GM13976 (cell line): ENCODE measurements at regions not wholly inside any gene's neighbourhood (a gene's known extent, or its start where the extent isn't known, plus 50 kb on each side); places are given as distances from the start of the nearest gene placed in this dataset.

ENCODE experiments used
- DNase-seq: peaks from one replicate; pipeline ENCODE4 v3.0.0; 2012; ENCODE audit warnings: low spot score
- CTCF ChIP-seq: IDR thresholded peaks from 2 replicates; pipeline ENCODE4 v1.5.1; 2012; ENCODE audit warnings: borderline replicate concordance, mild to moderate bottlenecking; ENCODE audit not compliant: insufficient read depth; ENCODE audit errors: extremely low read depth, missing control alignments, control extremely low read depth
- in situ Hi-C: fragments of 300-500 bp; cut with MboI; formaldehyde crosslinking; loops from one replicate; pipeline ENCODE4 v1.12.0; 2022; ENCODE audit warnings: low sequenced_read_pairs, mixed read lengths, inconsistent platforms; ENCODE audit not compliant: unreplicated experiment

- no peak for DNase-seq
- in situ Hi-C loops = no loop called here
- no peak for TF ChIP-seq CTCF
These were observed 147.2 kb upstream of the ZNF507 start for GRCh38 chr19:32197896-32198882.

DNA sequence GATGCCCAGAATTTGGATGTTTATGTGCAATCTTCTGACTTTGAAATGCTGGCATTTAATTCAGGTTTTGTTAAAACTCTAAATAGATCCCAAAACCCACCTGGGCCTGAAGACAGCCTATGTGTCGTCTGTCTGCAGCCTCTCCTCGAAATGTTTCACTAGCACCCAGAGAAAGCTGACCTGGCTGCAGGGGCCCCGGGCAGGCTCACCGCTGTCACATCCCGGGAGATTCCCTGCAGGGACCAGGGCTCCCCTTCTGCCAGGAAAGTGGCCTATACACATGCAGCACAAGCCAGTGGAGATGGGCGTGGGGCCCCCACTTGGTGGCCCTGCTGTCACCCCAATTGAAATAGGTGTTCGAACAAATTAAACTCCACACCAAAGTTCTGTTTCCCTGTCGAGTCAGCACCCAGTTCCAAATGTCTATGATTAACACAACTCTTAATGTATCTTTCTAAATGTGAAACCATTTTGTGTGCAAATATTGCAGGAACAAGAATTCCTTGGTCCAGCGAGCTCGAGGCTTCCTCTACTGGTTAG is 145.8 kb upstream of the ZNF507 start:
- in situ Hi-C loops = no loop called here
- no peak for TF ChIP-seq CTCF
- no peak for DNase-seq

DNA sequence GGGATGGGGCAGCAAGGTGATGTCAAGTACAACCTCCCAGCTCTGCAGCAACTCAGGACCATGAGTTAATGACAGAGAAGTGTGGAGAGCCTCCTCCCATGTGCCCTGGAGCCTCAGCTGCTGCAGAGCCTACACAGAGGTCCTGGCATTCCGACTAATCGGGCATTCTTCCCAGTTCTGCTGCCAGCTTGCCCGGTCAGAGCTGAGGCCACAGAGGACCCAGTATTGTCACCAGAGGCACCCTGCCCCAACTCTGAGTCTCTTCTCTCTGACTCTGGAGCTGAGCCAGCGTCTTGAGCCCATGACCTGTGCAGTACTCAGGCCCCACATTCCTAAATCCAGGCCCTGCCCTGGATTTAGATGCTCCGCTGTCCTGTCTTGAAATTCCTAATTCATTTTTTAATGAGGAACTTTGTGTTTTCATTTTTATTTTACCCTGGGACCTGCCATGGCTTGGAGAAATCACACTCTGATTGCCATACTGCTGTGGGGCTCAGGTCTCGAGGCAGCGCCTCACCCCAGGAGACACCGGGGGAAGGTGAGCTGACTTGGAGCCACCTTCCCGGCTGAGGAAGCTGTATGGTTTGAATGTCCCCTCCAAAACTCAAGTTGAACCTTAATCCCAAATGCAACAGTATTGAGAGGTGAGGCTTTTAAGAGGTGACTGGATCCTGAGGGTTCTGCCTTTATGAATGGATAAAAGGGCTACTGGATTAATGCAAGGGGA is 144.9 kb upstream of the ZNF507 start:
- DNase-seq = no peak
- TF ChIP-seq CTCF = no peak
- in situ Hi-C loops = no loop called here

DNA sequence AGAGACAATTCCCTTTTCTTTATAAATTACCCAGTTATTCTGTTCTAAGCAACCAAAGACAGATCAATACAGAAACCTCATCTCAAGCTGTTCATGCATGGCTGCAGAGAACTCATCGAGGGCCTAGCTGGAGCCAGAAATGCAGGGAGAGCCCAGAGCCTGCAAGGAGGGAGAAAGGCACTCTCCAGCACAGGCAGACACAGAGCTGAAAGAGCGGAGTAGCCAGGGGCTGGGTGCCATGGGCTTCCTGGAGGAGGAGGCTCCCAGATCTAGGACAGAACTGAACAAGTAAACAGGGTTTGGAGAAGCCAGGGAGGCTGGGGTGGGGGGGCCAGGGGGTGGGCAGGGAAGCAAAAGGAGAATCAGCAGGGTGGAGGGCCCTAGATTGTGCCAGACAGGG is 144.2 kb upstream of the ZNF507 start:
- DNase-seq = no peak
- TF ChIP-seq CTCF = no peak
- in situ Hi-C loops = no loop called here

DNA sequence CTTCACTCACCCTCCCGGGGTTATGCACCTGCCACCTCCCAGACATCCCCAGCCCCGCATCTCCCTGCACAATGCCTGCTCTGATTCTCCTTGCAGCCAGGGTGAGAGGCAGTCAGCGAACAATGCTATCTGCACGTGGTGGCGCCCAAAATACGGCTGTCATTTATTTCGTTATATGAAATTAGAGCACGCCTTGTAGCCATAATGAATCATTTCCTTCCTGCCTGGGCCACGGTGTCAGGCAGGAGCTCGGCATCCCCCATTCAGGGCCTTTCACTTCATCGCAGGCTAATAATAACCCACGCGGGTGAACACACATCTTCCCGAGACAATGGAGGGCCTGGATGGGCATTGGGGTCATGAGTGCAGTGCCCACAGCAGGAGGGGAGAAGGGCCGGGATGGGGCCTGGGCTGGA is 143.8 kb upstream of the ZNF507 start:
- DNase-seq = no peak
- in situ Hi-C loops = no loop called here
- no peak for TF ChIP-seq CTCF

DNA sequence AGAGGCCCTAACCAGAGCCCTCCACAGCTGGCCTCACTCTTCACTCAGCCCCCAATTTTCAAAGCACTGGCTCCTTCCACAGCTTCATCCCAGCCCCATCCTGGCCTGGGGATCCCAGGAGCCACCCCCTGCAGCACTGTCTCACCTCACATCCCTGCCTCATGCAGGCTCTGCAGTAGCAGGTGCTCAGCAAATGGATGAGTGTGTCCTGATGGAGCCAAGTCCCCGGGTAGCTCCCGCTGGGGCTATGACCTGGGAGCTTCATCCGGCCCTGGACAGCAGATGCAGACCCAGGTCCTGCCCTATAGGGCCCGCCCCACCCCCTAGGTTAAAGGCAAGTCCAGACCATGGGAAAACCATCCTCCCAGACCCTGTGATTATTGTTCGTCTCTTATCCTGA is 143.2 kb upstream of the ZNF507 start:
- in situ Hi-C loops = no loop called here
- no peak for TF ChIP-seq CTCF
- no peak for DNase-seq
